Vagina (tissue), 2 donors: ENCODE measurements at regions not wholly inside any gene's neighbourhood (a gene's known extent, or its start where the extent isn't known, plus 50 kb on each side); places are given as distances from the start of the nearest gene placed in this dataset.

Experiments used
- DNase-seq, 2 donors: peaks; one replicate each; pipeline ENCODE4 v3.0.0-alpha.2; 2017; ENCODE audit errors: extremely low spot score in 2 of 2
- H3K27ac ChIP-seq: fragments of 200-600 bp; sonication (generic); one replicate; pipeline ENCODE4 v1.5.1; 2019
- H3K27me3 ChIP-seq: fragments of 200-600 bp; sonication (generic); one replicate; pipeline ENCODE4 v1.5.1; 2019
- H3K36me3 ChIP-seq, 2 donors: fragments of 200-600 bp; sonication (generic); one replicate each; pipeline ENCODE4 v1.5.1; 2017 to 2019
- H3K4me1 ChIP-seq: fragments of 200-600 bp; sonication (generic); one replicate; pipeline ENCODE4 v1.5.1; 2019
- H3K4me3 ChIP-seq, 2 donors: fragments of 200-600 bp; sonication (generic); 1 replicate in 1 of 2; 2 replicates in 1 of 2; pipeline ENCODE4 v1.5.1; 2016 to 2019
- H3K9me3 ChIP-seq: fragments of 200-600 bp; sonication (generic); one replicate; pipeline ENCODE4 v1.5.1; 2019
- CTCF ChIP-seq, 3 experiments: fragments of 450-650 bp in 2 of 3; fragments of 200-600 bp in 1 of 3; sonication (generic) in 1 of 3; IDR thresholded peaks; one replicate each; pipeline ENCODE4 v1.5.1; 2017 to 2019; ENCODE audit warnings: antibody characterized with exemption in 3 of 3, mild to moderate bottlenecking in 2 of 3, moderate library complexity in 2 of 3
- POLR2A ChIP-seq, 2 donors: fragments of 450-650 bp; IDR thresholded peaks; one replicate each; pipeline ENCODE4 v1.6.1; 2017; ENCODE audit warnings: antibody characterized with exemption in 2 of 2, mild to moderate bottlenecking in 2 of 2, moderate library complexity in 2 of 2
- POLR2AphosphoS5 ChIP-seq, 2 donors: sonication (generic); formaldehyde crosslinking; IDR thresholded peaks; one replicate each; pipeline ENCODE4 v1.9.0; 2017; ENCODE audit warnings: antibody characterized with exemption in 2 of 2, mild to moderate bottlenecking in 2 of 2, low read depth in 1 of 2; ENCODE audit not compliant: insufficient read depth in 1 of 2
- intact Hi-C: fragments of 100-400 bp; cut with DNase I; formaldehyde crosslinking; loops from one replicate; pipeline ENCODE4 v1.15.1; 2023

GRCh38 chr1:195715652-195716051 lies 892.6 kb downstream of the KCNT2 start:
- no peak overlapping the region for H3K27ac ChIP-seq
- H3K4me3 ChIP-seq, result no peak overlapping the region
- DNase-seq, result no peak
- H3K4me1 ChIP-seq, result no peaks in the 10 kb centered on the region
- H3K27me3 ChIP-seq, result no peaks in the 10 kb centered on the region
- H3K36me3 ChIP-seq, result no peaks in the 10 kb centered on the region
- TF ChIP-seq POLR2A (IDR thresholded peaks at IDR 0.05) (no peak), CTCF (IDR thresholded peaks at IDR 0.05) (no peak), POLR2AphosphoS5 (IDR thresholded peaks at IDR 0.05; ENCODE audit: insufficient read depth in 1 of 2, low read depth in 1 of 2) (no peak)
- no peaks in the 10 kb centered on the region for H3K9me3 ChIP-seq
- intact Hi-C loops, result no loop called here

GRCh38 chr1:195714248-195714647 lies 894.0 kb downstream of the KCNT2 start:
- TF ChIP-seq POLR2A (IDR thresholded peaks at IDR 0.05) (no peak), POLR2AphosphoS5 (IDR thresholded peaks at IDR 0.05; ENCODE audit: insufficient read depth in 1 of 2, low read depth in 1 of 2) (no peak), CTCF (IDR thresholded peaks at IDR 0.05) (no peak)
- intact Hi-C loops, result no loop called here

GRCh38 chr1:195709821-195710220 lies 898.4 kb downstream of the KCNT2 start:
- Histone ChIP-seq H3K36me3 (no peaks in the 10 kb centered on the region), H3K9me3 (no peaks in the 10 kb centered on the region), H3K27me3 (no peaks in the 10 kb centered on the region), H3K4me3 (no peak overlapping the region), H3K4me1 (no peaks in the 10 kb centered on the region), H3K27ac (no peak overlapping the region)
- TF ChIP-seq POLR2AphosphoS5 (IDR thresholded peaks at IDR 0.05; ENCODE audit: insufficient read depth in 1 of 2, low read depth in 1 of 2) (no peak), POLR2A (IDR thresholded peaks at IDR 0.05) (no peak), CTCF (IDR thresholded peaks at IDR 0.05) (no peak)
- intact Hi-C loops, result no loop called here
- no peak for DNase-seq

More at GRCh38 chr1:195714248-195714647, 894.0 kb downstream of the KCNT2 start:
- no peaks in the 10 kb centered on the region for H3K36me3 ChIP-seq
- no peaks in the 10 kb centered on the region for H3K4me1 ChIP-seq
- H3K27me3 ChIP-seq, result no peaks in the 10 kb centered on the region
- H3K27ac ChIP-seq, result no peak overlapping the region
- no peak overlapping the region for H3K4me3 ChIP-seq
- H3K9me3 ChIP-seq, result no peaks in the 10 kb centered on the region
- DNase-seq, result no peak

GRCh38 chr1:195704028-195704427 lies 904.2 kb downstream of the KCNT2 start:
- Histone ChIP-seq H3K9me3 (no peaks in the 10 kb centered on the region), H3K4me3 (no peak overlapping the region), H3K27me3 (no peaks in the 10 kb centered on the region), H3K4me1 (no peaks in the 10 kb centered on the region), H3K27ac (no peak overlapping the region), H3K36me3 (no peaks in the 10 kb centered on the region)
- intact Hi-C loops, result no loop called here
- DNase-seq, result no peak
- TF ChIP-seq POLR2AphosphoS5 (IDR thresholded peaks at IDR 0.05; ENCODE audit: insufficient read depth in 1 of 2, low read depth in 1 of 2), result no peak
- no peak for TF ChIP-seq POLR2A (IDR thresholded peaks at IDR 0.05)
- no peak for TF ChIP-seq CTCF (IDR thresholded peaks at IDR 0.05)

GRCh38 chr1:195701149-195701548 lies 907.1 kb downstream of the KCNT2 start:
- Histone ChIP-seq H3K4me3 (no peak overlapping the region), H3K9me3 (no peaks in the 10 kb centered on the region), H3K36me3 (no peaks in the 10 kb centered on the region), H3K27ac (no peak overlapping the region), H3K27me3 (no peaks in the 10 kb centered on the region), H3K4me1 (no peaks in the 10 kb centered on the region)
- intact Hi-C loops, result no loop called here
- no peak for TF ChIP-seq CTCF (IDR thresholded peaks at IDR 0.05)
- no peak for DNase-seq
